HepG2 (cell line): ENCODE measurements at regions not wholly inside any gene's neighbourhood (a gene's known extent, or its start where the extent isn't known, plus 50 kb on each side); places are given as distances from the start of the nearest gene placed in this dataset.

ENCODE experiments used
- ATAC-seq: fragments of 200-7000 bp; cut with Tn5 transposase; 3 replicates; pipeline ENCODE4 v1.9.1; 2020; ENCODE audit warnings: mild to moderate bottlenecking, moderate library complexity
- BruUV-seq: library from RNA; stranded (reverse); fragments of 400-500 nt; replicated peaks from 2 replicates; lab custom pipeline; 2021; lab: Mats Ljungman, UMichigan
- CTCF ChIA-PET: fragments of 300-600 bp; formaldehyde crosslinking; extraction: SDS; loops from one replicate; lab custom pipeline; 2021; ENCODE audit warnings: low total read pairs, inconsistent platforms, low intra/inter-chr PET ratio; lab: Yijun Ruan, JAX
- POLR2A ChIA-PET: fragments of 350-600 bp; sonication (Branson Sonifier 250); formaldehyde crosslinking; loops from one replicate; lab custom pipeline; 2020; ENCODE audit warnings: antibody characterized with exemption, inconsistent platforms; lab: Yijun Ruan, JAX
- DNase-seq: peaks from one replicate; pipeline ENCODE4 v3.0.0-alpha.2; 2015; ENCODE audit warnings: low spot score
- FAIRE-seq: peaks from 3 replicates; lab custom pipeline; 2011; peaks lifted over from hg19 to GRCh38; lab: Jason Lieb, UNC
- H2AFZ ChIP-seq: one replicate; pipeline ENCODE4 v1.6.1; 2011; ENCODE audit warnings: low read length, inconsistent platforms
- H3K27ac ChIP-seq: fragments of 300-600 bp; 3 replicates; pipeline ENCODE4 v1.8.0; 2011; ENCODE audit warnings: mixed run types, mild to moderate bottlenecking, mixed read lengths, low read length, inconsistent platforms; ENCODE audit not compliant: insufficient read depth; ENCODE audit errors: extremely low read length
- H3K27me3 ChIP-seq, 2 experiments: fragments of 200-600 bp in 1 of 2; 2 replicates in 1 of 2; 3 replicates in 1 of 2; pipeline versions ENCODE4 v1.6.0 to v1.8.0; 2011; ENCODE audit warnings: low read length in 2 of 2, mild to moderate bottlenecking in 2 of 2, moderate library complexity in 2 of 2, inconsistent platforms in 1 of 2; ENCODE audit not compliant: insufficient read depth in 2 of 2, control insufficient read depth in 1 of 2
- H3K36me3 ChIP-seq, 2 experiments: fragments of 200-600 bp in 1 of 2; replicated peaks in 1 of 2; 2 replicates in 1 of 2; 3 replicates in 1 of 2; pipeline versions ENCODE4 v1.5.1 to v1.8.0; 2011; ENCODE audit warnings: low read length in 2 of 2, inconsistent platforms in 1 of 2; ENCODE audit not compliant: insufficient read depth in 2 of 2, control insufficient read depth in 1 of 2
- H3K4me1 ChIP-seq: 2 replicates; pipeline ENCODE4 v1.5.1; 2012; ENCODE audit warnings: low read length, inconsistent platforms; ENCODE audit not compliant: insufficient read depth
- H3K4me2 ChIP-seq: 2 replicates; pipeline ENCODE4 v1.6.0; 2011; ENCODE audit warnings: low read depth, low read length, inconsistent platforms
- H3K4me3 ChIP-seq, 3 experiments: fragments of 200-600 bp in 1 of 3; sonication (generic), shearing (Covaris generic) in 1 of 3; replicated peaks in 1 of 3; 2 replicates each; pipeline ENCODE4 v1.5.1; 2011 to 2016; ENCODE audit warnings: low read length in 3 of 3, inconsistent platforms in 2 of 3, low read depth in 2 of 3, mild to moderate bottlenecking in 2 of 3, control low read depth in 1 of 3, mixed read lengths in 1 of 3; ENCODE audit not compliant: insufficient read depth in 1 of 3
- H3K79me2 ChIP-seq: one replicate; pipeline ENCODE4 v1.6.1; 2011; ENCODE audit warnings: low read length, inconsistent platforms; ENCODE audit not compliant: insufficient read depth
- H3K9ac ChIP-seq: 2 replicates; pipeline ENCODE4 v1.6.0; 2011; ENCODE audit warnings: mild to moderate bottlenecking, low read depth, low read length, inconsistent platforms; ENCODE audit not compliant: insufficient read depth
- H3K9me3 ChIP-seq: 2 replicates; pipeline ENCODE4 v1.5.1; 2012; ENCODE audit warnings: mild to moderate bottlenecking, low read length
- H4K20me1 ChIP-seq: 2 replicates; pipeline ENCODE4 v1.6.0; 2011; ENCODE audit warnings: inconsistent platforms, mild to moderate bottlenecking, low read length, moderate library complexity; ENCODE audit not compliant: insufficient read depth
- AGO1 ChIP-seq: fragments of 200-400 bp; formaldehyde crosslinking; IDR thresholded peaks from 2 replicates; pipeline ENCODE4 v1.6.1; 2017; ENCODE audit warnings: mild to moderate bottlenecking, low read depth, low read length, moderate library complexity; ENCODE audit not compliant: poor library complexity, severe bottlenecking
- ATF6 ChIP-seq: sonication (generic); formaldehyde crosslinking; conservative IDR thresholded peaks from 2 replicates; pipeline ENCODE4 v1.4.0; 2020; ENCODE audit warnings: missing genetic modification reagents
- CREM ChIP-seq, 2 experiments: sonication (generic) in 1 of 2; formaldehyde crosslinking in 1 of 2; IDR thresholded peaks; 2 replicates each; pipeline versions ENCODE4 v1.4.0 to v1.6.1; 2016 to 2020; ENCODE audit warnings: antibody characterized with exemption in 1 of 2, mild to moderate bottlenecking in 1 of 2, missing genetic modification reagents in 1 of 2
- DPF2 ChIP-seq: sonication (generic); formaldehyde crosslinking; IDR thresholded peaks from 2 replicates; pipeline ENCODE4 v1.4.0; 2020; ENCODE audit warnings: mild to moderate bottlenecking, low read depth, missing genetic modification reagents, borderline replicate concordance
- FOXK2 ChIP-seq: fragments of 450-650 bp; IDR thresholded peaks from 2 replicates; pipeline ENCODE4 v1.6.1; 2016
- KDM1A ChIP-seq: IDR thresholded peaks from 2 replicates; pipeline ENCODE4 v1.6.1; 2016; ENCODE audit warnings: missing compliant biosample characterization
- NCOA1 ChIP-seq: sonication (generic); formaldehyde crosslinking; IDR thresholded peaks from 2 replicates; pipeline ENCODE4 v1.9.0; 2021; ENCODE audit warnings: missing genetic modification reagents
- PLRG1 ChIP-seq: fragments of 450-650 bp; conservative IDR thresholded peaks from 2 replicates; pipeline ENCODE4 v1.6.1; 2016
- ZNF251 ChIP-seq: sonication (generic); formaldehyde crosslinking; IDR thresholded peaks from 2 replicates; pipeline ENCODE4 v1.9.0; 2021; ENCODE audit warnings: mild to moderate bottlenecking, missing genetic modification reagents
- ZNF407 ChIP-seq: sonication (generic); formaldehyde crosslinking; IDR thresholded peaks from one replicate; pipeline ENCODE4 v1.5.1; 2020; ENCODE audit warnings: mild to moderate bottlenecking, missing genetic modification reagents; ENCODE audit errors: not compliant biosample characterization
- ZNF713 ChIP-seq: sonication (generic); formaldehyde crosslinking; IDR thresholded peaks from 2 replicates; pipeline ENCODE4 v1.4.0; 2020; ENCODE audit warnings: mild to moderate bottlenecking, missing genetic modification reagents
- ZNF75D ChIP-seq: sonication (generic); formaldehyde crosslinking; IDR thresholded peaks from 2 replicates; pipeline ENCODE4 v1.8.1; 2023; ENCODE audit warnings: missing genetic modification reagents, mild to moderate bottlenecking, borderline replicate concordance
- WGBS: methylation state at CpG from one replicate; pipeline ENCODE4 v1.1.6; 2017; ENCODE audit warnings: low lambda C conversion rate; 5-methylcytosine and 5-hydroxymethylcytosine counted together
- in situ Hi-C: cut with HindIII; loops from 2 replicates; pipeline ENCODE4 v1.10.0; 2017; ENCODE audit warnings: low pct_unique_long_range_greater_than_20kb; ENCODE audit not compliant: extremely low pct_ligation_motif_present
- intact Hi-C: fragments of 100-400 bp; cut with micrococcal nuclease; formaldehyde crosslinking; loops from one replicate; pipeline ENCODE4 v1.10.0; 2022; ENCODE audit not compliant: unreplicated experiment

GRCh38 chr2:214651451-214651850, 158.0 kb downstream of the BARD1 start:
- H4K20me1 ChIP-seq = no peaks in the 10 kb centered on the region
- intact Hi-C loops = no loop called here
- no peaks in the 10 kb centered on the region for H3K27me3 ChIP-seq
- H3K4me1 ChIP-seq = no peaks in the 10 kb centered on the region
- DNase-seq = no peak
- H3K4me3 ChIP-seq = no peak overlapping the region
- H2AFZ ChIP-seq = no peak overlapping the region
- no peak overlapping the region for H3K4me2 ChIP-seq
- no peak for FAIRE-seq
- ATAC-seq = no peak
- TF ChIP-seq DPF2 (CRISPR knock-in tag) = no peak
- TF ChIP-seq ZNF251 (CRISPR knock-in tag) = no peak
- no peak for TF ChIP-seq NCOA1
- no peak for TF ChIP-seq CREM (IDR thresholded peaks at IDR 0.05)
- TF ChIP-seq CREM (CRISPR knock-in tag; IDR thresholded peaks at IDR 0.05) = no peak
- no peak for TF ChIP-seq ZNF75D
- no peak for TF ChIP-seq ZNF713
- TF ChIP-seq FOXK2 = no peak
- no peak for TF ChIP-seq KDM1A (CRISPR knock-in tag)
- TF ChIP-seq AGO1 = no peak
- no peak for TF ChIP-seq ATF6 (CRISPR knock-in tag)
- no peak for TF ChIP-seq ZNF407 (CRISPR knock-in tag)
- no peak for TF ChIP-seq PLRG1
- POLR2A ChIA-PET = no interaction called here
- no peak overlapping the region for H3K9ac ChIP-seq
- 0% methylated on average over 2 of the region's 2 CpGs for WGBS
- no TSS peak for BruUV-seq
- CTCF ChIA-PET = no interaction called here
- H3K9me3 ChIP-seq = no peaks in the 10 kb centered on the region
- H3K36me3 ChIP-seq = no peaks in the 10 kb centered on the region
- no peaks in the 10 kb centered on the region for H3K79me2 ChIP-seq
- H3K27ac ChIP-seq = no peak overlapping the region
- in situ Hi-C loops = no loop called here
